NCI-H146 treated with DMSO at 0.1 percent for 48 hours (cell line): ENCODE measurements at regions not wholly inside any gene's neighbourhood (a gene's known extent, or its start where the extent isn't known, plus 50 kb on each side); places are given as distances from the start of the nearest gene placed in this dataset.

Source experiments
- DNase-seq: peaks from one replicate; lab custom pipeline; 2025; ENCODE audit not compliant: unreplicated experiment; lab: John Stamatoyannopoulos, UW

DNA sequence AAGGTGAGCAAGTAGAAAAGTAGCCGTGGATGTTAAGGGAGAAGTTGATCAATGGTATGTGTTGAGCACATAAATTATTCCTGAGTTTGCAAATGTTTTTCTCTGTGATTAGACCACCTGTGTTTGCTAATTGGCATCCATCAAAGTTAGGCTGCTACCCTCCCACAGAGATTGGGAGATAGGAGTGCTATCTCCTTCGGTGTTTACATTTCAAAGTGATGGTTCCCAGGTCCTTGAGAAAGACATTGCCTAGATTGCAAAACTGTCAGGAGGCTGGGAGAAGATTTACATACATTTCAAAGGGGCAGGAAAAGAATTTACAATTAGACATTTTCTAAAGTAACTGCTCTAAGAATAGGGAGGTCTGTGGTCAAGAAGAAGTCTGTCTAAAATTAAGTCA, 54.3 kb upstream of the CNTNAP4 start:
- peak; percentile 31 for DNase-seq

DNA sequence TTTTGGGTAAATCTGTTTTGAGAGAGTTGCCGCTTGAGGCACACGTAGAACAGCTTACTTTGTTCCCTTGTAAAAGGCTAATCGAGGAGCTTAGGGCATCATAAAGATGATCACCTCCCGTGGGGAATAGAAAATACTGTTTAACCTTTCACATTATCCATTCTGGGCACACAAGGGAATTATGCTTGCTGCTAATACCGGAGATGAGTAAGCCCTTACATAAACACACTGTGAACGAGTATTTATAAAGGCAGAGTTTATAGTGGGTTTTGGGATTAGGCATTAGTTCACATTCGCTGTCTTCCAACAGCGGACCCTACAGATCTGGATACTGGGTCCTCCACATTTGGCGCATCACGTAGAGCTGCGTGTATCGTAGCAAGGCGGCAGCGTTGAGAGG, 51.2 kb upstream of the CNTNAP4 start:
- no peak for DNase-seq

DNA sequence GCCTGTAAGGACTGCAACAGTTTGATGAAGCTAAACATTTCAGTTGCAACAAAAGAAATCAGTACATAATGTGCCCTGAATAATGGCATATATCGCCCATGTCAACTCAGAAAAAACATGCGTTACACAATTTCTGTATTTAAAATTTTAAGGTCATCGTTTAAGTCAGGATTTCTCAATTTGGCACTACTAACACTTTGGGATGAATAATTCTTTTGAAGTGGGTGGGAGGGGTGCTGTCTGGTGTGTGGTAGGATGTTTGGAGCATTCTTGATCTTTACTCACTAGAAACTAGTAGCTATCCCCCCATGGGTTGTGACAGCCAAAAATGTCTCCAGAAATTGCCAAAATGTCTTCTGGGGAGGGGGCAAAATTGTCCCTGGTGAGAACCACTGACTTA, 50.7 kb upstream of the CNTNAP4 start:
- DNase-seq = no peak
